ENCODE measurements at regions not wholly inside any gene's neighbourhood (a gene's known extent, or its start where the extent isn't known, plus 50 kb on each side); places are given as distances from the start of the nearest gene placed in this dataset.

DNA sequence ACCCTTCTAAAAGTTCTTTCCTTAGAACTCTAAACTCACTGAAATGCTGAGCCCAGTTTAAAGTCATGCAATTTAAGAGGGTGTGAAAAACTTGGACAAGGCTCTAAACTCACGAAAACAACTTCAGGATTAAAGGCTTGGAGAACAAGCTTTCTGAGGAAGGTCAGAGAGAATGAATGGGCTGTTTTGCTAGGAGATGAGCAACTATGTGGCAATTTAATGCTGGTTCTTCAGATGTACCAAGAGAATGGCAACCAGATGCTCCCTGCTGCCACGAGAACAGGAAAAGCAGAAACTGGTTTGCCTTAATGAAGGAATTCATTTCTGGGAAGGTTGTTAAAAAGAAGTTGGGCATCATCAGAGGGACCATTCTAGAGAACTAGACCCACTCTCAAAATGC lies 77.8 kb upstream of the PMAIP1 start:
- H3K27ac ChIP-seq (ENCODE audit: insufficient read depth, low read depth, low read length): no peak overlapping the region
- H3K4me2 ChIP-seq (ENCODE audit: insufficient read depth, low read length): no peak overlapping the region
- CTCF ChIA-PET: interaction anchor here (2.0 to 7.2 kb wide), 13 partner anchors 9 to 728 kb away, joined by 6 to 573 read pairs (median 27); partner anchors contain the start of gene CCBE1
- TF ChIP-seq, protein P1, sequence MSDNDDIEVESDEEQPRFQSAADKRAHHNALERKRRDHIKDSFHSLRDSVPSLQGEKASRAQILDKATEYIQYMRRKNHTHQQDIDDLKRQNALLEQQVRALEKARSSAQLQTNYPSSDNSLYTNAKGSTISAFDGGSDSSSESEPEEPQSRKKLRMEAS (IDR thresholded peaks at IDR 0.05; ENCODE audit: insufficient read depth, insufficient read length): no peak
- TF ChIP-seq FOS (IDR thresholded peaks at IDR 0.05; ENCODE audit: borderline replicate concordance, insufficient read depth, low read length): no peak
- no peak for TF ChIP-seq POLR2AphosphoS5 (IDR thresholded peaks at IDR 0.05; ENCODE audit: insufficient read depth, low read depth, low read length)
- no peak for TF ChIP-seq MYC (IDR thresholded peaks at IDR 0.05; ENCODE audit: low read depth, low read length)
- no peak for TF ChIP-seq JUN (IDR thresholded peaks at IDR 0.05; ENCODE audit: borderline replicate concordance, insufficient read depth, insufficient read length, low read depth)
- H3K79me2 ChIP-seq (ENCODE audit: control insufficient read depth, insufficient read depth, low read length): no peaks in the 10 kb centered on the region
- no peak overlapping the region for H3K9ac ChIP-seq (replicated peaks; ENCODE audit: extremely low read depth, insufficient read depth, low read length)
- no TSS peak for BruUV-seq (replicated peaks)
- H2AFZ ChIP-seq (ENCODE audit: low read depth, low read length): no peak overlapping the region
- no peaks in the 10 kb centered on the region for H3K9me1 ChIP-seq (replicated peaks; ENCODE audit: control insufficient read depth, extremely low read depth, insufficient read depth, low read length)
- no peak for FAIRE-seq
- no peaks in the 10 kb centered on the region for H4K20me1 ChIP-seq (replicated peaks; ENCODE audit: control insufficient read depth, extremely low read depth, insufficient read depth, low read length)
- POLR2A ChIA-PET: no interaction called here
- H3K27me3 ChIP-seq (ENCODE audit: control insufficient read depth in 2 of 2, insufficient read depth in 2 of 2, low read length in 2 of 2): no peaks in the 10 kb centered on the region
- H3K36me3 ChIP-seq (ENCODE audit: control insufficient read depth in 2 of 2, extremely low read depth in 1 of 2, insufficient read depth in 2 of 2, low read length in 2 of 2): no peaks in the 10 kb centered on the region
- no peak overlapping the region for H3K4me3 ChIP-seq (replicated peaks in 1 of 3; ENCODE audit: insufficient read depth in 1 of 3, low read depth in 1 of 3, low read length in 3 of 3)
- no peaks in the 10 kb centered on the region for H3K4me1 ChIP-seq (ENCODE audit: control insufficient read depth, extremely low read depth, insufficient read depth, low read length)
- H3K9me3 ChIP-seq (replicated peaks; ENCODE audit: control insufficient read depth, insufficient read depth, low read length): no peaks in the 10 kb centered on the region
- no peak for DNase-seq (ENCODE audit: low read depth, low spot score)
- intact Hi-C loops (cut with micrococcal nuclease) (loop anchor here (2.0 kb wide), 1 partner anchor 39 kb away; no protein-coding TSS in a partner anchor), dilution Hi-C loops (cut with MboI; ENCODE audit: extremely low pct_ligation_motif_present, low sequenced_read_pairs) (loop anchor here (25.0 kb wide), 1 partner anchor 615 kb away; no protein-coding TSS in a partner anchor)

DNA sequence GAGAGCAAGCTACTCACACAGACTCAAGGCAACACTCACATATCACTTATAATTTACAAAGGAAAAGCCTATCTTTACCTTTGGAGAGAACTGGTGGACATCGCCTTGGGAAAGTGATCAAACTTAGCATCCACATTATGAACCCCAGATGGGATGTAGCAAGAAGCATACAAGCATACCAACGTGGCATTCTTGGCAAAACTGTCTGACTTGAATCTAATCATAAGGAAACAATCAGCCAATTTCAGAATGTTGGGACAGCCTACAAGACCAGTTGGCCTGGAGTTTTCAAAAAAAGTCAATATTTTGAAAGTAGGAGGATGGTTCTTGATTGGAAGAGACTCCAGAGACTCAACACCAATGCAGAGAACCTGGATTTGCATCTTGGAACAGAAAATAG lies 79.1 kb upstream of the PMAIP1 start:
- ChIA-PET CTCF (interaction anchor here (1.0 to 7.2 kb wide), 7 partner anchors 38 to 571 kb away, joined by 3 to 573 read pairs (median 134); partner anchors contain the start of gene CCBE1), POLR2A (no interaction called here)
- TF ChIP-seq JUN (IDR thresholded peaks at IDR 0.05; ENCODE audit: borderline replicate concordance, insufficient read depth, insufficient read length, low read depth) (no peak), FOS (IDR thresholded peaks at IDR 0.05; ENCODE audit: borderline replicate concordance, insufficient read depth, low read length) (no peak)
- TF ChIP-seq, protein P2, sequence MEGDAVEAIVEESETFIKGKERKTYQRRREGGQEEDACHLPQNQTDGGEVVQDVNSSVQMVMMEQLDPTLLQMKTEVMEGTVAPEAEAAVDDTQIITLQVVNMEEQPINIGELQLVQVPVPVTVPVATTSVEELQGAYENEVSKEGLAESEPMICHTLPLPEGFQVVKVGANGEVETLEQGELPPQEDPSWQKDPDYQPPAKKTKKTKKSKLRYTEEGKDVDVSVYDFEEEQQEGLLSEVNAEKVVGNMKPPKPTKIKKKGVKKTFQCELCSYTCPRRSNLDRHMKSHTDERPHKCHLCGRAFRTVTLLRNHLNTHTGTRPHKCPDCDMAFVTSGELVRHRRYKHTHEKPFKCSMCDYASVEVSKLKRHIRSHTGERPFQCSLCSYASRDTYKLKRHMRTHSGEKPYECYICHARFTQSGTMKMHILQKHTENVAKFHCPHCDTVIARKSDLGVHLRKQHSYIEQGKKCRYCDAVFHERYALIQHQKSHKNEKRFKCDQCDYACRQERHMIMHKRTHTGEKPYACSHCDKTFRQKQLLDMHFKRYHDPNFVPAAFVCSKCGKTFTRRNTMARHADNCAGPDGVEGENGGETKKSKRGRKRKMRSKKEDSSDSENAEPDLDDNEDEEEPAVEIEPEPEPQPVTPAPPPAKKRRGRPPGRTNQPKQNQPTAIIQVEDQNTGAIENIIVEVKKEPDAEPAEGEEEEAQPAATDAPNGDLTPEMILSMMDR (IDR thresholded peaks at IDR 0.05; ENCODE audit: extremely low read depth in 1 of 2, insufficient read depth in 1 of 2, low read depth in 1 of 2, low read length in 2 of 2): no peak
- TF ChIP-seq, protein P1 (IDR thresholded peaks at IDR 0.05; ENCODE audit: insufficient read depth, insufficient read length): no peak
- DNase-seq (ENCODE audit: low read depth, low spot score) (no peak), FAIRE-seq (no peak)
- H4K20me1 ChIP-seq (replicated peaks; ENCODE audit: control insufficient read depth, extremely low read depth, insufficient read depth, low read length): no peaks in the 10 kb centered on the region
- H3K27me3 ChIP-seq (ENCODE audit: control insufficient read depth in 2 of 2, insufficient read depth in 2 of 2, low read length in 2 of 2): no peaks in the 10 kb centered on the region
- intact Hi-C loops (cut with micrococcal nuclease): no loop called here
- no peak overlapping the region for H3K27ac ChIP-seq (ENCODE audit: insufficient read depth, low read depth, low read length)
- H3K9me1 ChIP-seq (replicated peaks; ENCODE audit: control insufficient read depth, extremely low read depth, insufficient read depth, low read length): no peaks in the 10 kb centered on the region
- BruUV-seq (replicated peaks): no TSS peak
- H3K9ac ChIP-seq (replicated peaks; ENCODE audit: extremely low read depth, insufficient read depth, low read length): no peak overlapping the region
- no peaks in the 10 kb centered on the region for H3K9me3 ChIP-seq (replicated peaks; ENCODE audit: control insufficient read depth, insufficient read depth, low read length)
- no peaks in the 10 kb centered on the region for H3K36me3 ChIP-seq (ENCODE audit: control insufficient read depth in 2 of 2, extremely low read depth in 1 of 2, insufficient read depth in 2 of 2, low read length in 2 of 2)
- H3K4me3 ChIP-seq (replicated peaks in 1 of 3; ENCODE audit: insufficient read depth in 1 of 3, low read depth in 1 of 3, low read length in 3 of 3): no peak overlapping the region
- H3K79me2 ChIP-seq (ENCODE audit: control insufficient read depth, insufficient read depth, low read length): no peaks in the 10 kb centered on the region
- no peak overlapping the region for H2AFZ ChIP-seq (ENCODE audit: low read depth, low read length)
- dilution Hi-C loops (cut with MboI; ENCODE audit: extremely low pct_ligation_motif_present, low sequenced_read_pairs): loop anchor here (25.0 kb wide), 1 partner anchor 617 kb away; no protein-coding TSS in a partner anchor
- no peak overlapping the region for H3K4me2 ChIP-seq (ENCODE audit: insufficient read depth, low read length)
- H3K4me1 ChIP-seq (ENCODE audit: control insufficient read depth, extremely low read depth, insufficient read depth, low read length): no peaks in the 10 kb centered on the region
